ENCODE measurements at regions not wholly inside any gene's neighbourhood (a gene's known extent, or its start where the extent isn't known, plus 50 kb on each side); places are given as distances from the start of the nearest gene placed in this dataset.

DNA sequence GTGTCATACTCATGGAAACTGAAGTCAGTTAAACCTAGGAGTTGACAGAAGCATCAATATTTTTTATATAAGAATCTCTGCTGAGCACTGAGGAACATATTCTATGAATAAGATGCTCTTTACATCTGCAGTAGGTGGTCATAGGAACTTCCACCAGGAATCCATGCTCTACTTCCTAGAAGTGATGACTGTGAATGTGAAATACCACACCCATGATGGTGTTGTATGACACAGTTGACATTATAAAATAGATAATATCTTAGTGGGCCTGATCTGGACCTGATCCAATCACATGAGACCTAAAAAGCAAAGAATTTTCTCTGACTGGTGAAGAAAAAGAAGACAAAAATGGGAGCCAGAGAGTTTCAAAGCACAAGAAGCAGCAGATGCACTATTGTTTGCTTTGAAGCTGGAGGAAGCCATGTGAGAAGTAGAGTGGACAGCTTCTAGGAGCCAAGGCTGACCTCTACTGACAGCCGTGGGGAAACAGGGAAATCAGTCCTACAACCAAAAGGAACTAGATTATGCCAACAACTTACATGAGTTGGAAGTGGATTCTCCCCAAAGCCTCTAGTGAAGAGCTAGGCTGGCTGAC, 68.6 kb upstream of the HS3ST1 start:
- no peak for DNase-seq

DNA sequence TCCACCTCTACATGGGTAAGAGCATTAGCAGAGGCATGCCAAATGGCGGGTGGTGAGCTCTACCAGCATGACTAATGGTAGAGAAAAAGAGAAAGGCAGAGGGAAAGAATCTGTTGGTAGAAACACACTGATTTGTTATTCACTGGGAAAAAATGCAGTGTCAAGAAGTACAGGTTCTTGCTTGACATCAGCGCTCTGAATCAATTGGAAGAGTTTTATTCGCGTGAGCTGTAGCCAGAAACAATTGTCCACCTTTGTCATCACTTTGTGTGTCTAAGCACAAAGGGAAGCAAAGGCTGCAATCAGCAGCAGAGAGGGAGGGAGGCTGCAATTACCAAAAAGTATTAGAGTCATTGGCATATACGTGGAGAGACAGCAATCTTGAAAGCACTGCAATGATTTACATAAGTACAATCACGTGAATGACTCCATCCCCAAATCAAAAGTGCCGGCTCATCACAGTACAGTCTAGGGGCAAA, 67.7 kb upstream of the HS3ST1 start:
- no peak for DNase-seq

DNA sequence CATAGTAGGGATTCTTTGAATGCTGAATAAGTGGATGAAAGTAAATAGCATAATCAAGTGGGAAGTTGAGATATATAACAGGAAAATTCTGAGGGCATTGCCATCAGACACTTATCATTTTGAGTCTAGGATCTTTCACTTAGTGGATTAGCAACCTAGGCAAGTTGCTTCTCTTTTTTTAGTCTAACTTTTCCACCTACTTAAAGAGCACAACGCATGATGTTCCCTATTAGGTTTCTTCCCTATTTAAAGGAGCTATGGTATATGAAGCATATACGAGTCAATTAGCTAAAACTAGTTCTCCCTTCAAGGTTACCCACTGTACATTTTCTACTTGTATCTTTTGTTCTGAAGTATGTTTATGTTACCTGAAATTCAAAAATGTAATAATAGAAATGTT, 67.1 kb upstream of the HS3ST1 start:
- no peak for DNase-seq

- no peak for DNase-seq
These were observed 66.6 kb upstream of the HS3ST1 start for GRCh38 chr4:11495291-11495690.

DNA sequence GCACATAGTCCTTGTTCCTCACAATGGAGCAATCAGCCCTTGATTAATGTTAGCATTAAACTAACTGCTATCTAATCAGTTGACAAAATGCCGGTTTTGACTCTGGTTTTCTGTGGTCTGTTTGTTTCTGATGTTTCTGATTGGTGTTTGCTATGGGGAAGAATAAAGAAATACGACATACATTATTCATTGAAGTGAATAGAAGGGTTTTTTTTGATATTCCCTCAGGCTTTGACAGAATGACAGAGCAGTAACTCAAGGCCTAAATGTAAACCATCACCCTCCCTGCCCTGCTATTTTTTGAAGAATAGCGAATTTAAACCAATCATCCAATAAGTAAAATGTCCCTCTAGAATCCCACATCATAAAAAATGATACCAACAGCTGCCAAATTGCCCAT, 65.5 kb upstream of the HS3ST1 start:
- DNase-seq = no peak

DNA sequence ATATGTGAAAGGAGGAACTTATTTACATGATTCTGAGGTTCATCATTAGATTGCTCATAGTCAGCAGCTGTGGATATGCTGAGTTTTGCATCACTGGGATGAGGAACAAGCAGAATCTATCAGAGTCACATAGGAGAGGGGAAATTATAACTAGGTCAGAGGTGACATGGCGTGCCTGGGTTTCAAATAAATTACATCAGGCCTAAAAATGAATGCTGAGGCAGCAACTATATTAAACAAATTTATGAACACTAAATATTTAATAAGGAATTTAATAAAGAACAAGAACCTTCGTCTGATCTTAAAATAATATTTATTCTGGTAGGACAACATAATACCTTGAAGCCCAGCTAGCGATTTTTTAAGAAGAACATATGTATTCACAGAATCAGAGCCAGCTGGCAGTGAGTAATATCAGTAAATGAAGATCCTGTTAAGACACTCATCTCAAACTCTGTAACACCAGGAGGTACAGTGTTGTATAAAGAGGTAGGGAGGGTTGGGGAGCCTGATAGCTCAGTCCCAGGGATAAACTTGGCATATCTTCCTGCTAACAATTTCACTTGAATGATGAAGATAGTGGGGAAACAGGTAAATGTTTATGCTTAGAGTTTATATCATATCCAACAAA, 60.9 kb upstream of the HS3ST1 start:
- no peak for DNase-seq

GRCh38 chr4:11488657-11489452, 60.2 kb upstream of the HS3ST1 start:
- DNase-seq = no peak

DNA sequence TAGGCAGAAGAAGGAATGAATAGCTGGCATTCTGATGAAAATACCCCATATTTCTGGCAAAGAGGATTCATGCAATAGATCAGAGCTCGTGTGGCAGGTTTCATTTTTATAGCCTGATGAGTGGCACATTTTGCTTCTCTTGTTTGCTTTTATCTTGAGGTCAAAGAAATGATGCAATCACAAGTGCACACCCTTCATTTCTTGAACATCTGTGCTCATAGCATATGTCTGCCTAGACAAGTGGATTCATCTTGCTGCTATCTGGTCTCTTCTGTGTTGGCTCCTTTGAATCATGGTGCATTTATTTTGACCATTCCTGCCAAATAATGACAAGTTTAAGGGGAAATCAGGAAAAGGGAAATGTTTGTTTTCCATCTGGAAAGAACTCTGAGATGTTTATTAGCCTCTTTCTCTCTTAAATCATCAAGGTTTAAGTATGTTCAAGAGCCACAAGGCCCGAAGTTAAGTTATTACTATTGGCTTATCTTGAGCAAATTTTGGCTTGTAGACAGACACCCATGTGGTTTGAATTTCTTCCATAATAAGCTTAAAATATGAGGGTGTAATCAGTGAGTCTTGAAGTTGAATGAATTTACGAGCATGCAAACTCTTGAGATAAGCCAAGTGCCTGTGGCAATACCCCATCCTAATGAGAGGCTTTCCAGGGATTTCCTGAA, 59.3 kb upstream of the HS3ST1 start:
- no peak for DNase-seq

DNA sequence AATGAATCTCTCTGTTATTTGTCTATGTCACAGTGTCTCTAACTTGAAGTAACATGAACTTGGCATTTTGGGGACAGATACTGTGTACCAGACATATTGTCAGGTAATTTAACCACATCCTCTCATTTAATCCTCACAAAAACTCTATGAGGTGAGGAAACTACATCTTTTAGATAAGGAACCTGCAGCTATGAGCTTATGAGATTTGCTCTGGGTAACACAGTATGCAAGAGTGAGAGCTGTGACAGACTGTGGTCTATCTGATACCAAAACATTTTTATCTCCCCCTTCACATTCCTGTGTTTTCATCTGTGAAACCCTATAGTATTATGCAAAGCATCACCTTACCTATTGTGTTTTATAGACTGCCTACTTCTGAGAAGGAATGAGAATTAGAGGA, 58.4 kb upstream of the HS3ST1 start:
- no peak for DNase-seq

GRCh38 chr4:11485926-11486325, 57.2 kb upstream of the HS3ST1 start:
- no peak for DNase-seq

DNA sequence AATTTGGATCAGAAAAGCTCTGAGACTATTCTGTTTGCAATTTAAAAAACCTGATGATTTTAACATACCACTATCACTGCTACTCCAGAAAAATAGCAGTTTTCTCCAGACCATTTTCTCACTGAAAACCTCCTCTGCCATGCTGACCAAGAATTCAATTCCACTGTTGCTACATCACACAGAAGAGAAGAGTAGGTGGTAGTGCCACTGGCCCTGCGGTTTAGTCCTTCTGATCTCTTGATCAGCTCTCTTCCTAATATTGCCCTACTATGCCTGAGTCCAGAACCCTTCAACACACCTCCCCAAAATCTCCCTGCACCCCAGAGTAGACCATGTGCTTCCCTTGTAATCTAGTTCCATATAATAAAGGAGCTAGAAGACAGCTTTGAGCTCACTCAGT, 55.8 kb upstream of the HS3ST1 start:
- DNase-seq = no peak

GRCh38 chr4:11483046-11483445, 54.4 kb upstream of the HS3ST1 start:
- DNase-seq = no peak

DNA sequence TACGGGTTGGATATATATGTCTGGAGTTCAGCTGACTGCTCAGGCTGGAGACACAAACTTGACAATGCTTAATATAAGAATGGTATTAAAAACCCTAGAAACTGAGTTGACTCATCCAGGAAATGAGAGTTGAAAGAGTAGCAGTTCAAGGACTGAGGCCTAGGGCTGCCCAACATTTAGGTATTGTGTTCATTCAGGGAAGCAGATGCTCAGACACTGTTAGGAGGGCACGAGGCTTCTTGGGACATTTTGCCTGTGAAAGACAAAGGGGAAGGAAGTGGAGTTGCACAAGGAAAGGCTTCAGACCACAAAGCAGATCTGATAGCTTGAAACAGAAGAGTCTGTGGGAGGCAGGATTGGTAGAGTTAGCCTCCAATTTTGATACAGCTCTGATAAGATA, 52.0 kb upstream of the HS3ST1 start:
- peak; percentile 29 to 36 for DNase-seq

Measured in hippocampal formation (tissue), 2 donors.